ENCODE measurements at regions not wholly inside any gene's neighbourhood (a gene's known extent, or its start where the extent isn't known, plus 50 kb on each side); places are given as distances from the start of the nearest gene placed in this dataset.

DNA sequence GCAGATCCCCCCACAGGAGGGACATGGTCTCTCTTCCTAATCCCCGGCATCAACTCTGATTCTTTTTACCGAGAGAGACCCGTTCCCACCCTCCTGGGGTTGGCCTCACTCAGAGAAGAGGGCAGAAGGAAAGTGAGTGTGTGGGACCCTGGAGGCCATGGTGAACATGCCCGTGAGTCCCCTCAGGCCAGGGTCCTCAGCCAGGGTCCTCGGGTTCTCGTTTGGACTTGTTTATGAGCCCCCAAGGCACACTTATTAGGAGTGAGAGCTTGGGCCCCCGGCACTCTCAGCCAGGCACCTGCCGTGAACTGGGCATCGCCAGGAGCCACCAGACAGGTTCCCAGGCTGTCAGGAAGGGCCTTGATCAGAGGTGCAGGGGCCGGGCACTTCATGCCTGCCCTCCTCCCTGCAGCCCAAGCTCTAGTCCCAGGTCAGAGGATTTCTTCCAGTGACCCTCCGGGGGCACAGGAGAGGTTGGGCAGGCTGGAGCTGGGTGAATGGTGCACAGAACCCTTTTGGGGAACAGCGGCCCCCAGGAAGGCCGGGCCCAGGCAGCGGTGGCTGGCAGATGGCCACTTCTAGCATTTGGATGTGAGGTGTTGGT, 122.6 kb downstream of the CRYAA start:
- 59% methylated on average over 4 of the region's 14 CpGs for WGBS (ENCODE audit: low lambda C conversion rate)
- H3F3A ChIP-seq (replicated peaks; ENCODE audit: insufficient read depth), result no peaks in the 10 kb centered on the region
- H3K27ac ChIP-seq (ENCODE audit: low read depth in 2 of 2, low read length in 1 of 2), result no peak overlapping the region
- peaks cover 0 to 15% of the 10 kb centered on the region in 2 experiments; a peak in 1 of 4 replicates for H3K4me1 ChIP-seq (ENCODE audit: control insufficient read depth in 1 of 2, insufficient read depth in 2 of 2, low read depth in 1 of 2, low read length in 1 of 2)
- ChIA-PET POLR2A (no interaction called here), CTCF (no interaction called here)
- H2AFZ ChIP-seq (ENCODE audit: low read depth), result no peak overlapping the region
- no peak overlapping the region for H3K4me3 ChIP-seq (ENCODE audit: low read depth in 2 of 2, low read length in 1 of 2)
- H3K27me3 ChIP-seq (ENCODE audit: insufficient read depth), result no peaks in the 10 kb centered on the region
- TF ChIP-seq MXI1 (IDR thresholded peaks at IDR 0.05; ENCODE audit: low read depth, low read length), result no peak
- TF ChIP-seq POLR2AphosphoS5 (IDR thresholded peaks at IDR 0.05; ENCODE audit: low read depth, low read length), result no peak
- no peak for TF ChIP-seq TEAD4 (IDR thresholded peaks at IDR 0.05; ENCODE audit: borderline replicate concordance, insufficient read depth)
- TF ChIP-seq FOSL2 (IDR thresholded peaks at IDR 0.05; ENCODE audit: borderline replicate concordance, low read depth), result no peak
- TF ChIP-seq YY1 (IDR thresholded peaks at IDR 0.05; ENCODE audit: low read depth), result no peak
- no peak for TF ChIP-seq NRF1 (IDR thresholded peaks at IDR 0.05; ENCODE audit: low read depth, low read length)
- TF ChIP-seq SMC3 (IDR thresholded peaks at IDR 0.05; ENCODE audit: low read depth, low read length), result no peak
- TF ChIP-seq FOXJ3 (CRISPR knock-in tag; IDR thresholded peaks at IDR 0.05), result no peak
- TF ChIP-seq IRF3 (IDR thresholded peaks at IDR 0.05; ENCODE audit: low read depth, low read length), result no peak
- TF ChIP-seq RFX5 (IDR thresholded peaks at IDR 0.05; ENCODE audit: low read length), result no peak
- TF ChIP-seq RCOR1 (IDR thresholded peaks at IDR 0.05; ENCODE audit: low read length), result no peak
- no peak for TF ChIP-seq GATA2 (CRISPR knock-in tag; IDR thresholded peaks at IDR 0.05)
- TF ChIP-seq EZH2phosphoT487 (IDR thresholded peaks at IDR 0.05; ENCODE audit: borderline replicate concordance, low read depth), result no peak
- TF ChIP-seq, protein P1, sequence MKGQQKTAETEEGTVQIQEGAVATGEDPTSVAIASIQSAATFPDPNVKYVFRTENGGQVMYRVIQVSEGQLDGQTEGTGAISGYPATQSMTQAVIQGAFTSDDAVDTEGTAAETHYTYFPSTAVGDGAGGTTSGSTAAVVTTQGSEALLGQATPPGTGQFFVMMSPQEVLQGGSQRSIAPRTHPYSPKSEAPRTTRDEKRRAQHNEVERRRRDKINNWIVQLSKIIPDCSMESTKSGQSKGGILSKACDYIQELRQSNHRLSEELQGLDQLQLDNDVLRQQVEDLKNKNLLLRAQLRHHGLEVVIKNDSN (IDR thresholded peaks at IDR 0.05; ENCODE audit: borderline replicate concordance, low read depth), result no peak
- no peak for TF ChIP-seq ZBTB33 (IDR thresholded peaks at IDR 0.05; ENCODE audit: borderline replicate concordance, low read depth)
- TF ChIP-seq NFIC (IDR thresholded peaks at IDR 0.05; ENCODE audit: borderline replicate concordance), result no peak
- TF ChIP-seq CHD2 (IDR thresholded peaks at IDR 0.05; ENCODE audit: low read length, partially characterized antibody), result no peak
- TF ChIP-seq CTCF (IDR thresholded peaks at IDR 0.05), result no peak
- H3K79me2 ChIP-seq (ENCODE audit: insufficient read depth), result no peaks in the 10 kb centered on the region
- no peak for DNase-seq
- H4K20me1 ChIP-seq (ENCODE audit: insufficient read depth), result no peaks in the 10 kb centered on the region
- no peaks in the 10 kb centered on the region for H3K9me3 ChIP-seq
- no peaks in the 10 kb centered on the region for H3K36me3 ChIP-seq (replicated peaks in 1 of 2; ENCODE audit: control insufficient read depth in 1 of 2, insufficient read depth in 2 of 2, low read length in 1 of 2)
- no peak overlapping the region for H3K4me2 ChIP-seq
- H3K9me2 ChIP-seq, result no peaks in the 10 kb centered on the region
- no peak overlapping the region for H3K9ac ChIP-seq

Data from SK-N-SH (cell line).